SK-MEL-5 (cell line): ENCODE measurements at regions not wholly inside any gene's neighbourhood (a gene's known extent, or its start where the extent isn't known, plus 50 kb on each side); places are given as distances from the start of the nearest gene placed in this dataset.

Experiments
- DNase-seq: peaks from one replicate; pipeline ENCODE4 v3.0.0-alpha.2; 2016; ENCODE audit warnings: low read depth, low spot score
- in situ Hi-C: cut with HindIII; loops from 2 replicates; pipeline ENCODE4 v1.10.0; 2016; ENCODE audit warnings: low sequenced_read_pairs, high pct_unique_total_duplicates, low pct_unique_long_range_greater_than_20kb

DNA sequence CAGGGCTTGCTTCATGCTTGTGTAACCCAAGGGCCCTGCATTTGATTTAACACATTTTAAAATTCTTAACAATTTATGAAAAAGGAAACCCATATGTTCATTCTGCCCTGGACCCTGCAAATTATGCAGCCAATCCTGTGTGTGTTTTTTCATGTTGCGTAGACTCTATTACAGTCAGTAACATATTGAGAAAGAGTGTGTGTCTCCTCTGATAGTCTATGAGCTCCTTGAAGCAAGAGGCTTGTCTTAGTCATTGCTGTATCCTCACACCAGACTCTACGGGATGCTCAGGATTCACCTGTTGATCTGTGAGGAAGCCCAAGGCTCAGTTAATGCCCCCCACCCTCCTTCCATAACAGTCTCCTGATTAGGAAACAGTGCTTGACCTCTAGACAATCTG lies 177.3 kb upstream of the DMAC1 start:
- DNase-seq, result no peak
- in situ Hi-C loops, result no loop called here

DNA sequence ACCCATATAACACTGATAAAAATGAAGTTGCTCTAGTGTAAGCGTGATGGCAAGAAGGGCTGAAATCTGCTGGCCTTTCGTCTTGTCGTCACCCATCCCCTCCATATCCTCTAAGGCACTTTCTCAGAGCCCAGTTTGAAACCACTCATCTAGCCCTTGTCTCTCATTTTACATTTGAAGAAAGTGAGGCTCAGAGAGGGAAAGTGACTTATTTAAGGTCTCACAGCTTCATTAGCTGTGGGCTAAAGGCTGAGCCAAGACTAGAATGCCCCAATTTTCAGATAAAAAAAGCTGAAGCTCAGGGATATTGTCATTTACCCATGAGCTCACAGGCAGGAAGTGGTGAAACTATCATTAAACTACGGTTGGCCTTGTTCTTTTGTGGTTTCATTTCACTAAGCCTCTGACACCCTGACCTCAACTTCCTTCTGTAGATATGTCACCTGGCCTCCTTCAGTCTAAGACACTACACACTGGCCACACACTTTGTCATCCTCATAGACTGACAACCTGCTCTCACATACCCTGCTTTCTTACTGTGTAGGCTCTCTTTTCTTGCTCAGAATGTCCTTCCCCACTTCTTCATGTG lies 176.7 kb upstream of the DMAC1 start:
- DNase-seq, result no peak
- in situ Hi-C loops, result no loop called here

DNA sequence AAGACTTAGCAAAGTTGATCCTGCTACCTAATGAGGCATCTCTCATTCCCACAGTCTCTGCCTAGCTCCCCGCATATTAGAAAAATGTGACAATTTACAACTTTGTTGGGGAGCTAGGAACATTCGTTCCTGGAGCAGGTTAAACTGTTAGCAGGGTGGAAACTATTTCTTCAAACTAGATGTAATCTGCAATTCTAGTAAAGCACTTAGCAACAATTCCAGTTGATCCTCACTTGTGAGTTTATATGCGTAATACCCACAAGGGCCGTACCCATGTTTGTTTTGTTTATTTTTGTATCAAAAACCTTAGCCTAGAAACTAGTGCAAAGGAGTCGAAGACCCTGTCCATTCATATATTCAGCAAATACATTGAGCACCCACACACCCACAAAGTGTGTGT lies 175.8 kb upstream of the DMAC1 start:
- DNase-seq, result no peak
- in situ Hi-C loops, result no loop called here

DNA sequence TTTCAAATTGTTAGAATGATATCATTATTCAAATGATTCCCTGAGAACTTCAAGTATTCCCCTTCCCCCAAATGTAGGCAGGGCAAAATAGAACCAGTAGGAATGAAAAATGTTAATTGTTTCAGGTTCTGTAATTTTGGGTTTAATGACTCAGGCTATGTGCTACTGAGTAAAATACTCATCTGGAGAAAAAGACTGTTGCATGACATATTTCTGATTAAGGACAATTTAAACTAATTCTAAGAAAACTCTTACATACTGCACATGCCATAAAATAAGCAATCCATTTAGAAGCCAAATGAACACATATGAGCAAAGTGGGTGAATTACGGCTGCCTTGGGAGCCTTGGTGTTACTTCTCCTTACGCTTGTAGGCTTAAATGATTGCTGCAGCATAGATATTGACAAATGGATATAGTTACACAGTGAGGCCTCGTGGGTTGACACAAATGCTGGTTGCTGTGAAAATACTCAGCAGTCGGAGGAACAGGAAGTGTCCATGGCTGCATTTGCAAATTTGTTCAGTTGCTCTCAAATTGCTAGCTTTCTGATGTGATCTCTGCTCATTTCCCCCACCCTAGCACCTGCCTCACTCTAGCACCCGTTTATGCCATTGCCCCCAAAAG lies 174.9 kb upstream of the DMAC1 start:
- no peak for DNase-seq
- in situ Hi-C loops, result no loop called here

DNA sequence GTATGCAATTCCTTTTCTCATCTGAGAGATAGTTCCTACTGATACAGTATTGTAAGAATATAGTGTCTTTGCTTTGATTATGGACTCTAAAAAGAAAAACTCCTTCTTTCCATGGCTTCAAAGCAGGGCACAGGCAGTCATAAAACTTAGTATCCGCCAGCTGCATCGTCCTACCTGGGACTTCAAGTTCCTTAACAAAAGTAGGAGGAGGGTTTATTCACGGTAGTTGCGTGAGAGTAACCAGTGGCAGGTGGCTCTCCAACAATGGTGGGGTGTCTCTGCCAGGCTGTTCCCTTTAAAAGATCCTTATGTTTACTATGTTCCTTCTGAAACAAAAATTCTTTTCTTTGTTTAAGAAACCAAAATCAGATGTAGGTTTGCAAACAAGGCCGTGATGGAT lies 173.5 kb upstream of the DMAC1 start:
- DNase-seq, result no peak
- in situ Hi-C loops, result no loop called here

DNA sequence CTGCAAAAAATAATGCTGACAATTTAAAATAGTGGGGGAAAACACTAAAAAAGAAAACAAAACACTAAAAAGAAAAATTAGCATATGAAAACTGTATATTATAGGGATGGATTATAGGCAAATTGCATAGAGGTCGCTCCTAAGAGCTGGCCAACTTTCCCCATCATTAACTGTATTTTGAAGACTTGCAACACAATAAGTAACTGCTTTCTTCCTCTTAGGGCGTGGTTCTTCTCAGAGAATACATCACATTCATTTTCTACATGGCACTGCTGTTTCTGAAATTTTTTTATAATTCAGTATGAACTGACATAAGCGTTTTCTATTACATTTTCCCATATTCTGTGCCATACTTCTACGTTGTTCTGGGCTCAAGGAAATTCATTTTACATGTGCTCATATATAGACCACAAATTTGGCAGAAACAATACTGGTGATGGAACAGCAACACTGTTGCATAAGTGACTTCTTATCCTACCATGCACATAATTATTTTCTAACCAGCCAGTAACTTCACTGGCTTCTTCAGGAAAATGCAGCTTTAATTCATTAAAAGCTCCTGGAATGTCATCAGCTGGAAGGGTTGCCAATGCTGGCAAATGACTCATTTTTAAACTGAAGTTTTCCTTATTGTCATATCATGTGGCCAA lies 171.2 kb upstream of the DMAC1 start:
- in situ Hi-C loops, result no loop called here
- DNase-seq, result no peak

DNA sequence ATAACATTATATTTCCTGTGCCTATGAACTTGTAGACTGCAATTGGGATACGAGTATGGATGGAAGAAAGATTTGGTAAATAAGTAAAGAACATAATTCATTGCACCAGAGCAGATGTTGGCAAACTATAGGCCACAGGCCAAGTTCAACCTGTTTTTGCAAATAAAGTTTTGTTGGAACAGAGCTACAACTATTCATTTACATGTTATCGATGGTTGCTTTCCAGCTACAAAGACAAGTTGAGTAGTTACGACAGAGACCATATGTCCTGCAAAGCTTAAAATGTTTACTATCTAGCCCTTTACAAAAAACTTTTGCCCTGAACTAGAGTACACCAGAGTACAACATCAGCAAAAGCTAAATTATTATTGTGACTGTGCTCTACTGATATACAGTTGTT lies 169.1 kb upstream of the DMAC1 start:
- no peak for DNase-seq
- in situ Hi-C loops, result no loop called here

DNA sequence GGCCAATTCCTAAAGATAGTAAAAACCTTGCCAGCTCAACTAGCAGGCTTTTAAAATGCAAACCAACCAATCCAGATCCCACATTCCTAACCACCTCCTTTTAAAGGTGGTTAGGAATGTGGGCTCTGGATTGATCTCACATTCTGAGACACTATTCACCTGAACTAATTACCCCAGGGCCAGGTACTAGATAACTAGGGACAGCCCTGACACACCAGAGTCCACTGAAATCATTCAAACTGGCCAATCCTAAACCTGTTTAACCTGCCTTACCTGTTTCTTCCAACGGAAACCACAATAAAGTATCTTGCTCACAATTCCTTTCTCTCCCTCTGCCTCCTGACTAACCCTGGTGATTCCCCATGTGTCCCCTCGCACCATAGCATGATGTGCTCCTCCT lies 168.3 kb upstream of the DMAC1 start:
- in situ Hi-C loops, result no loop called here
- DNase-seq, result no peak

DNA sequence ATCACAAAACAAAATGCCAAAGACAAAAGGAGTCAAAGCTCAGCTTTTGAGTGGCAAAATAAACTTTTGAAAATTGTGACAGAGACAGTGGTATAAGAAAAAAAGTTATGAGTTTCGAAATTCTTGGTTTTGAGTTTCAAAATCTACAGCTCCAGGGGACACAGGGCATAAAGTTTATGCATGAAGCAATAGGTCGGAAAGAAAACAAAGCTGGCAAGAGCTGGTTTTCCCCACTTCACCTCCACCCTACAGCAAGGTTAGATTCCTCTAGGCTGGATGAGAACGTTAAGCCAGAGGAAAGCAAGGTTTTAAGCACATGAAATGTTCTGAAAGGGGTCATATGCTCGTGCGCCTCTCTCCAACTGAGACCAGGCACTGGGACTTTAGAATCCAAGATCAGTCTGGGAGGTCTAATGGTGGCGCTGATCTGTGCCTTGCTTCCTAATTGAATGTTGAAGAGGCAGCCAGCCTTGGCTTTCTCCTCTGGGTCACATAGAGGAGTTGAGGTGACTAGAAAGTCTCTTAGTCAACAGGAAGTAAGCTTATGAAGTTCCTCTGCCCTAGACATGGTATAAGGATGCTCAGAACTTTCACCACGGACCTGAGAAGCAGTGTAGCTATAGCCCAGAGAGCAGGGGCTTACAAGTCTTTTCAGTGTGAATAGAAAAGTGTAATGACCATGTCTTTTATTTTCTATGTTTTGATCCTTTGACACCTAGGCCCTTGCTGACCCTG lies 167.7 kb upstream of the DMAC1 start:
- no peak for DNase-seq
- in situ Hi-C loops, result no loop called here

DNA sequence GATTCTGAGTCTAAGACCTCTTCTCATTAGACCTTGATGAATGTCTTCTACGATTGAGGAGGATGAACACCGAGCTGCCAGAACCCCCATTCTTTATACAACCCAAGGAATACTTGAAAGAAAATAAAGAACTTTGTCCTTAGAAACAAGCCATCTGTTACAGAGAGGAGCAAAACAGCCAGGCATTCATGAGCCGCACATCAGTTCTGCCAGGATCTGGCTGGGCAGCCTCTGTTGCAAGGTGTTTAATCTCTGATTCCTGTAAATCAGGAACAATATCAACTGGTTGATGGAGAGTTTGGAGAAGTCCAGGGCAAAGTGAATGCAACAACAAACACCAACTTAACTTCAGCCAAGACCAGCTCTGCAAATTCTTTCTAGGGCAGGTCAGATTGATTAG lies 165.5 kb upstream of the DMAC1 start:
- no peak for DNase-seq
- in situ Hi-C loops, result no loop called here

DNA sequence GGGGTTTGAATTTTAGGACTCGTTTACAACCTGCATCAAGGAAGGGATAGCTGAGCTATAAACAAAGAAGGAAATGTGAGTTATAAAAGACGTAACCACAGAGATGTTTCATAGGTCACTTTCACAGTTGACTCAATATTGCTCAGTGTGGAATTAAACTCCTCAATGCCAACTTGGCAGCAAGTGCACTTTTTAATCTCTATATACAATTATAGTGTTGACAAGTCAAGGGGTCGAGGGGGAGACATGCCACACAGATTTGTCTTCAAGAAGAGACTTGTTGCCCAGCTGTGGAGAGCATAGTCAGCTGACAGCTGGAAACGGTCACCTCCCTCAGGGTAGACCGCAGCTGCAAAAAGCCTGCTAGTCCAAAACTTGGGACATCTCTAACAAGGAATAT lies 163.4 kb upstream of the DMAC1 start:
- DNase-seq, result no peak
- in situ Hi-C loops, result no loop called here

DNA sequence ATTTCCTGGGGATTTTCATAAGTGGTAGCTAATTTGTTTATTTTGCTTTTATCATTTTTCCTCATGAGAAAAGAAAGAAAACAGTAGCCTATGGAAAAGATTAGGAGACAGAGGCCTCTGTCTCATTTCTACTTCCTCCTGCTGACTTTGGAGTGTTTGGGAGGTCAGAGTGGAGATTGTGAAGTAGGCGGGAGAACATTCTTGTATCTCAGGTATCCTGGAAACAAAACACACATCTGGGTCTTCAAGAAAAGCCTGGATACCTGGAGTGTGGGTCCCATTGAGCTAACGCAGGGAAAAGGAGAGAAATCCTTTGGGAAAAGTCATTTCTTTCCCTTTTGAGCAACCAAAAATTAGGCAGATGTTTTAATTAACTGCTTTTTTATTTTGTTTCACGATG lies 161.5 kb upstream of the DMAC1 start:
- in situ Hi-C loops, result no loop called here
- no peak for DNase-seq

DNA sequence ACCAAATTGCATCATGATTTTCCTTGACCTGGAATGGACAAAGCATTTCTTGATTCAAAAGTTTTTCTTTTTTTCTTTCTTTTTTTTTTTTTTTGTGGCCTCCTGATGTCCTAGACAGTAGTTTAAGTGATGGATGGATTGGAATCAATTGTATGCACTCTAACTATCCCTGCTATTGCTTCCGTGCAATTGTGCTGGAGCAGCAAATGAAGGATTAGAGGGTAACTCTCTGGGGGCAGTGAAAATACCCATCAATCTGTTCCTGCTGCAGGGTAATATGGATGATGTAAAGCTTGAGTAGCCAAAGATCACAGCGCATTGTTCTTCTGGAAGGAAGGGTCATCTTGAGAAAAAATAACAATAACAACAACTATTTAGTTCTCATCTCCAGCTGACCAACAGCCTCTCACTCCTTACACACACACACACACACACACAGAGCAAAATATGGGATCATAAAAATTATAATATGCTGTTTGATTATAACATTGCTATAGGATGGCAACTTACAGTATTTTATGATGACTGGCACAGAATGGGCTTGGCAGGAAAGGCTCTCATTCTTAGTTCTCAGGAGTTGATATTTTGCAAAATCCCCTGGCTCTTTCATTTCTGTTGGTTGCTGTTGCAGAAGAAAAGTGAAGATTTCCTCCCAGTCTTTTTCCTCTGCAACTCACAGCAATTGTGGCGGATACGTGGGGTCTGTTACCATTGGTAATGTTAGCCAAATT lies 160.9 kb upstream of the DMAC1 start:
- no peak for DNase-seq

DNA sequence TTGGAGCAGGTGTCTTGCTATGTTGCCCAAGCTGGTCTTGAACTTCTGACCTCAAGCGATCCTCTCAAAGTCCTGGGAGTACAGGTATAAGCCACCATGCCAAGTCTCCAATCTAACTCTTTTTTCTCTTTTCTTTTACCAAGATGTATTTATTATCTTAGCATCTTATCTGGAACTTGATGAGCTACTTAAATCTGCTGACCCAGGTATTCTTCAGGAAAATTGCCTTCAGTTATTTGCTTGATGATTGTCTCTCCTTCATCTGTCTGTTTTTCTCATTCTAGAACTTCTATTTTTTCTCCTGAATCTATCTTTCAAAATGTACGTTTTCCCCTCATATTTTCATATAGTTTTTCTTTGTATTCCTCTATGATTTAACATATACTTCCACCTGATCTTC lies 158.2 kb upstream of the DMAC1 start:
- DNase-seq, result no peak
- in situ Hi-C loops, result no loop called here

More for the DNA sequence above, 160.9 kb upstream of the DMAC1 start:
- in situ Hi-C loops, result no loop called here

DNA sequence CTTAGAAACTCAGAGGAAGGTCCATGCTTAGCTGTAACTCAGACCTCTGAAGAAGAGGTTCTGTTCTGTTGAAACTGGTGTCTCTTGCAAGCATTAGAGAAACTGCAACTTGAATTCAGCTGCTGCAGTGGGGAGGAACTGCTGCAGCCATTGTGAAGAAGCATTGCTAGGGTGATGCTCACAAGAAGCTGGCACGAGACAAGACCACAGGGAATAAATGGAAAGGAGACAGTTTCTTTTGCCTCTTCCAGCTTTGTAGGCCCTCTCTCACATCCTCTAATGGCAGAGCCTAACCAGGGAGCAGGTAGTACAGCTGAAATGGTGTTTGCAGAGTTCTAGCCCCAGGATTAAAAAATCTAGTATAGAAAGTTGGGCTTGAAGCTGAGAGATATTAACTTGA lies 148.0 kb upstream of the DMAC1 start:
- in situ Hi-C loops, result no loop called here
- no peak for DNase-seq

DNA sequence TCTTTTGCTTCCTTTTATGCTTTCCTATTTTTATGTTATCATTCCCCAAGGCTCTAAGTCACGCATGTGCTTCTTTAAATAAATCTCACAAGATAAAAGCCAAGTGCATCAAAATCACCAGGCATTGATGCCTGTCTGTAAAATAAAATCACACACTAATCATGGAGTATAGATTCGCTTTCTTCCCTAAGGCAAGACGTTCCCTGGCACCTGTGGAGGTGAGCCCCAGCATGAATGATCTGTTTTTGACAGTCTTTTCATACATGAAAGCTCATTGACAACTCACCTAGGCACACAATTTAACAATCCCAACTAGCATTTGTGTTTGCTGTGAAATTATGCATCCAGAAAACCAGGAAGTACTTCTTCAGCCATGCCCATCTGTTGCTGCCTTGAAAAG lies 146.9 kb upstream of the DMAC1 start:
- no peak for DNase-seq
- in situ Hi-C loops, result no loop called here

DNA sequence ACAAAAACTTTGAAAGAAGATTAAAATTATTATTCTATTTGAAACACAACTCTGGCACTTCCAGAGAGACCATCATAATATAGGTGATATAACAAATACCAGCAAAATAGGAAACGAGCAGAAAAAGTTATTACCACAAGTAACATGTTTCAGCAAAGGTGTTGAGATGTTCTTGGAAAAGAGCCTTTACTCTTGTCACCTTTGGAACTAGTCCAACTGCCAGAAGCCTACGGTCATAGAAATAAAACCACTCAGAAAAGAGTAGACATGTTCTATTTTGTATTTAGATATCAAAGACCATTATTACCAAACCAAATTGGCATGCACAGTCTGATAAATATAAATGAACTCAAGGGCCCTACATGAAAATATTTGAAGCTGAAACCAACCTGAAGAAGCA lies 145.0 kb upstream of the DMAC1 start:
- DNase-seq, result no peak
- in situ Hi-C loops, result no loop called here

DNA sequence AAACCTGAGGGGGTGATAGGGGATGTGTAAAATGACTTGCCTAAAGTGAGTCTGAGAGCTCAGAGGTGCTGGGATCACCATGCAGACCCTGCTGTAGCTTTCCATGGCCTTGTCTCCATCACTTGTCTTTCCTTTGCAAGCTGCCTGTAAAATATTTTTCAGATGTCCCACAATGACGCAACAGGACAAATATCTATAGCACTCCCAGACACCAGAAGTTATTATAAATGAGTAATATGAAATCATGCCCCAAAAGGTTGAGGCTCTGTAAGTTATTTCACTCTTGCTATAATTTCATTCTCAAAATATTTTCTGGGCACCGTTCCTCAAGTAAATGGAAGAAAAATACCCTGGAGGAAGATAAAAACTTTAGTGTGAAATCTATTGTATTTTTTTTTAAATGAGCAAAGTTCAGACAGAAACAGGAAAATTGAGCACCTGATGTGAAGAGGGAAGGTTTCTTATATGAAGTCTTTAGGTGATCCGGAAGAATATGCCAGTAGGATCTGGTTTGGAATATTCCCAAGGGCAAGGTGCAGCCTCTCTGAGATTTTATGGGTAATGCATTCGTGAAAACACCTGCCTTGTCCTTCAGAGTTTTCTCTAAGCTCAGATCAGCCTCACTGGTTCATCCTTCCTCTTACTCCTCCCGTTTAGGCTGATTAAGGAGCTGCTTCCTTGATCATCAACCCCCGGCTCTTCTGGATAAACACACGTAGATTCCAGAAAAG lies 138.3 kb upstream of the DMAC1 start:
- in situ Hi-C loops, result no loop called here
- no peak for DNase-seq
